Activated CD4-positive, alpha-beta T cell treated with anti-CD3 and anti-CD28 coated beads, Interleukin-2, amount 10 ng/mL, durations not matched to agents 24 days and 14 days (primary cell): ENCODE measurements at regions not wholly inside any gene's neighbourhood (a gene's known extent, or its start where the extent isn't known, plus 50 kb on each side); places are given as distances from the start of the nearest gene placed in this dataset.

Experiments
- DNase-seq: peaks from one replicate; pipeline ENCODE4 v3.0.0; 2022
- H3K27ac Mint-ChIP-seq: one replicate; pipeline ENCODE4 v1.8.0; 2022; ENCODE audit warnings: mild to moderate bottlenecking, mixed read lengths
- H3K27me3 Mint-ChIP-seq: one replicate; pipeline ENCODE4 v1.8.0; 2022; ENCODE audit warnings: mixed read lengths
- H3K36me3 Mint-ChIP-seq: one replicate; pipeline ENCODE4 v1.8.0; 2022; ENCODE audit warnings: low read depth, mild to moderate bottlenecking, mixed read lengths
- H3K4me1 Mint-ChIP-seq: one replicate; pipeline ENCODE4 v1.8.0; 2021; ENCODE audit warnings: mixed read lengths
- H3K4me3 Mint-ChIP-seq: one replicate; pipeline ENCODE4 v1.8.0; 2022; ENCODE audit warnings: mild to moderate bottlenecking, moderate library complexity, mixed read lengths
- H3K9me3 Mint-ChIP-seq: one replicate; pipeline ENCODE4 v1.8.0; 2021; ENCODE audit warnings: mixed read lengths
- intact Hi-C: fragments of 100-400 bp; cut with micrococcal nuclease; formaldehyde crosslinking; loops from one replicate; pipeline ENCODE4 v1.15.1; 2023

DNA sequence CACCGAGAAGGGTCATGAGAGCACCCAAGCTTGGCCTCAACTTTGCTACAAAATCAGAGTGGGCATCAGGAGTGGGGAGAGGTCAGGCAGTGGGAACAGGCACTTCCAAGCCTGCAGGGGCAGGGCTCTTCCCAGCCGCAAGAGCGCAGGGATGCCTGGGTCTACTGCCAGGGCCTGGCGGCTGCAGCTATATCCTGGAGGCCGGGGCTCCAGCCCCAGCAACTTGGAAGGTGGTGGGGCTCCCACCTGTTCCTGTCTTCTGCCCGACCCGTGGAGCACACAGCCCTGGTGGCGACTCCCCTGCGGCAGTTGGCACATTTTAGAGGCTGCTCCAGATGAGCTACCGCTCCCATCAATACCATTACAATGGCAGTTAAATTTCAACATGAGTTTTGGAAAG lies 607.0 kb downstream of the TRAM1L1 start:
- DNase-seq: no peak
- H3K4me3 Mint-ChIP-seq: no peak overlapping the region
- H3K27me3 Mint-ChIP-seq: no peaks in the 10 kb centered on the region
- intact Hi-C loops: no loop called here
- no peaks in the 10 kb centered on the region for H3K36me3 Mint-ChIP-seq
- H3K4me1 Mint-ChIP-seq: no peaks in the 10 kb centered on the region
- H3K9me3 Mint-ChIP-seq: no peaks in the 10 kb centered on the region
- no peak overlapping the region for H3K27ac Mint-ChIP-seq

GRCh38 chr4:116469582-116469981 lies 615.8 kb downstream of the TRAM1L1 start:
- Mint-ChIP-seq H3K27ac (no peak overlapping the region), H3K36me3 (no peaks in the 10 kb centered on the region), H3K4me1 (no peaks in the 10 kb centered on the region), H3K9me3 (no peaks in the 10 kb centered on the region), H3K27me3 (no peaks in the 10 kb centered on the region), H3K4me3 (no peak overlapping the region)
- DNase-seq: no peak
- intact Hi-C loops: no loop called here

- Mint-ChIP-seq H3K4me3 (no peak overlapping the region), H3K27me3 (no peaks in the 10 kb centered on the region), H3K36me3 (no peaks in the 10 kb centered on the region), H3K9me3 (no peaks in the 10 kb centered on the region), H3K27ac (no peak overlapping the region), H3K4me1 (no peaks in the 10 kb centered on the region)
- intact Hi-C loops: no loop called here
- no peak for DNase-seq
Observed at GRCh38 chr4:116453127-116453526, 632.2 kb downstream of the TRAM1L1 start.

DNA sequence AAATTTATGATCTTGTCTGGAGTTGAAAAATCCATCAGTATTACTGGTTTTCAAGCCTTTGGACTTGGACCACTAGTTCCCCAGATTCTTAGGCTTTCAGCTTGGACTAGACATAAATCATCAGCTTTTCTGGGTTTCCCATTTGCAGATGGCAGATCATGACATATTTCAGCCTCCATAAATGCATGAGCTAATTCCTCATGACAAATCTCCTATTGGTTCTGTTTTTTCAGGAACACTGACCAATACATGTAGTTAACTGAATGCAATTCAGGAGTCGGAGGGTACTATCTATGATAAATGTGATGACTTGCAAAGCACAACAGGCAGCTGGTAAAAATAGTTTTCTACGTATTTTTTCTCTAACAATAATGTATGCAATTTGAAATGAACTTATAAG lies 635.6 kb downstream of the TRAM1L1 start:
- intact Hi-C loops: no loop called here

GRCh38 chr4:116444117-116444516 lies 641.3 kb downstream of the TRAM1L1 start:
- H3K4me1 Mint-ChIP-seq: no peaks in the 10 kb centered on the region
- no peak for DNase-seq
- H3K36me3 Mint-ChIP-seq: no peaks in the 10 kb centered on the region
- intact Hi-C loops: no loop called here
- H3K27ac Mint-ChIP-seq: no peak overlapping the region
- no peaks in the 10 kb centered on the region for H3K27me3 Mint-ChIP-seq
- no peaks in the 10 kb centered on the region for H3K9me3 Mint-ChIP-seq
- no peak overlapping the region for H3K4me3 Mint-ChIP-seq

More for the DNA sequence above, 635.6 kb downstream of the TRAM1L1 start:
- DNase-seq: no peak
- Mint-ChIP-seq H3K27me3 (no peaks in the 10 kb centered on the region), H3K27ac (no peak overlapping the region), H3K36me3 (no peaks in the 10 kb centered on the region), H3K4me1 (no peaks in the 10 kb centered on the region), H3K4me3 (no peak overlapping the region), H3K9me3 (no peaks in the 10 kb centered on the region)

DNA sequence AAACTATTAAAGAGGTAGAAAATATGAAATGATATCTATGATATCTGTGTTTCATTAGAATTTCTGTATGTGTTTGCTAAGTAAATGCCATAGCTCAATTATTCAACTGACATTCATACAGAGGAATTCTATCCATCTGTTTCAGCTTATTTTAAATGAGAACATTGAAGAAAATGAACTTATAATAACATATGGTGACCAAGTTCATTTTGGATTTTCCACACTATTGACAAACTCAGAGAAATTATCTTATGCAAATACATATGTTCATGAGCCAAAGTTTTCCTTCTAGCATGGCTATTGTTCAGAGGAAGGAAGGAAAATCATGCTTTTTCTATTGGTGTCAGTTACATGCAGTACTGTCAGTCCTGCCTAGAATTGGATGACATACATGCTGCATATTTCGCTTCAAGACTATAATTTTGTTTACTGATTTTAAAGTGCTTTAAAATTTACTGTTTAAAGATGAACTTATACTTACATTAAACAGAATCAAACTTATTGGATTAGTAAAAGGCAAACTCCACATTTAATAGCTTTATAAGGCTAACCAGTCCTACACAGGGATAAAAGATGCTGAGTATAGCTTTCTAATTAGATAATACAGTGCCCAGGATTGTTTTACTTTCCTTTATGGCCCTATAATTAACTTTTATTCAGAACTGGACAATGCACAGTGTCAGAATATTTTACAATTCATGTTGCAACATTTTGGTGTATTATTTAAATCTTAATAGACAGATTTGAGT lies 646.2 kb downstream of the TRAM1L1 start:
- intact Hi-C loops: no loop called here
- H3K9me3 Mint-ChIP-seq: no peaks in the 10 kb centered on the region
- no peak for DNase-seq
- H3K27ac Mint-ChIP-seq: no peak overlapping the region
- no peaks in the 10 kb centered on the region for H3K27me3 Mint-ChIP-seq
- no peak overlapping the region for H3K4me3 Mint-ChIP-seq
- no peaks in the 10 kb centered on the region for H3K36me3 Mint-ChIP-seq
- H3K4me1 Mint-ChIP-seq: no peaks in the 10 kb centered on the region

DNA sequence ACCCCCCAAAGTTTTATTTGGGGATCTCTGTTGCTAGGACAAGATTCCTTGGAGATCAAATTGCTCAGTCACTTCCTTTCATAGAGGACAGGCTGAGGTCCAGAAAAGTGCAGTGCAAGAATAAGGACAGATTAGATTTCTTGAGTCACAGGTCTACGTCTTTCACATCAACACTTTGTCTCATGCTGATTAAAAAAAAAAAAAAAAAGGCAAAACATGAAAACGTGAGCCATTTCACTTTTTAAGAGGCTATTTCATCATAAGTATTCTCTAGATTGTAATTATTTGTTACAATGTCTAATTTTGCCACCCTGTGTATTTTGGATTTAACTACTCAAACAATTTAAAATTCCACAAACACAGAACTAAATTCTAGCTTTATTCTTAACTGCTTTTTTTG lies 647.0 kb downstream of the TRAM1L1 start:
- Mint-ChIP-seq H3K4me3 (no peak overlapping the region), H3K27ac (no peak overlapping the region), H3K27me3 (no peaks in the 10 kb centered on the region), H3K36me3 (no peaks in the 10 kb centered on the region), H3K9me3 (no peaks in the 10 kb centered on the region), H3K4me1 (no peaks in the 10 kb centered on the region)
- no peak for DNase-seq
- intact Hi-C loops: no loop called here

GRCh38 chr4:116427666-116428065 lies 657.7 kb downstream of the TRAM1L1 start:
- Mint-ChIP-seq H3K4me3 (no peak overlapping the region), H3K4me1 (no peaks in the 10 kb centered on the region), H3K27ac (no peak overlapping the region), H3K27me3 (no peaks in the 10 kb centered on the region), H3K36me3 (no peaks in the 10 kb centered on the region), H3K9me3 (peaks cover 11% of the 10 kb centered on the region)
- intact Hi-C loops: no loop called here
- DNase-seq: no peak

GRCh38 chr4:116413222-116413621 lies 672.2 kb downstream of the TRAM1L1 start:
- no peak for DNase-seq
- Mint-ChIP-seq H3K9me3 (peaks cover 7% of the 10 kb centered on the region), H3K4me3 (no peak overlapping the region), H3K27ac (no peak overlapping the region), H3K4me1 (no peaks in the 10 kb centered on the region), H3K36me3 (no peaks in the 10 kb centered on the region), H3K27me3 (no peaks in the 10 kb centered on the region)
- intact Hi-C loops: no loop called here

GRCh38 chr4:116401293-116401692 lies 684.1 kb downstream of the TRAM1L1 start:
- no peak for DNase-seq
- H3K4me1 Mint-ChIP-seq: no peaks in the 10 kb centered on the region
- H3K4me3 Mint-ChIP-seq: no peak overlapping the region
- no peaks in the 10 kb centered on the region for H3K27me3 Mint-ChIP-seq
- H3K9me3 Mint-ChIP-seq: no peaks in the 10 kb centered on the region
- intact Hi-C loops: no loop called here
- H3K36me3 Mint-ChIP-seq: no peaks in the 10 kb centered on the region
- H3K27ac Mint-ChIP-seq: no peak overlapping the region

DNA sequence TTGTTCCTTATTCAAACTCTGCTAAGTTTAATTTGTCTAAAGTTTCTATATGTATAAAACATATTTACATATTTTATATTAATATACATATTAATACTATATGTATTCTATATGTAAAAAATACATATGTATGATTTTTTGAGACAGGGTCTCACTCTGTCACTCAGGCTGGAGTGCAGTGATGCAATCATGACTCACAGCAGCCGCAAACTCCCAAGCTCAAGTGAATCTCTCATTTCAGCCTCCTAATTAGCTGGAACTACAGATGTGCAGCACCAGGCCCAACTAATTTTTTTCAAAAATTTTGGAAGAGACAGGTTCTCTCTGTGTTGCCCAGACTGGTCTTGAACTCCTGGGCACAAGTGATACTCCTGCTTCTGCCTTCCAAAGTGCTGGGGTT lies 684.9 kb downstream of the TRAM1L1 start:
- Mint-ChIP-seq H3K36me3 (no peaks in the 10 kb centered on the region), H3K9me3 (no peaks in the 10 kb centered on the region), H3K4me1 (no peaks in the 10 kb centered on the region), H3K4me3 (no peak overlapping the region), H3K27me3 (no peaks in the 10 kb centered on the region), H3K27ac (no peak overlapping the region)
- intact Hi-C loops: no loop called here
- DNase-seq: no peak

GRCh38 chr4:116397714-116398113 lies 687.7 kb downstream of the TRAM1L1 start:
- no peak for DNase-seq
- no peaks in the 10 kb centered on the region for H3K27me3 Mint-ChIP-seq
- no peak overlapping the region for H3K4me3 Mint-ChIP-seq
- no peaks in the 10 kb centered on the region for H3K36me3 Mint-ChIP-seq
- no peak overlapping the region for H3K27ac Mint-ChIP-seq
- H3K9me3 Mint-ChIP-seq: no peaks in the 10 kb centered on the region
- intact Hi-C loops: no loop called here
- no peaks in the 10 kb centered on the region for H3K4me1 Mint-ChIP-seq

- no peaks in the 10 kb centered on the region for H3K36me3 Mint-ChIP-seq
- H3K27me3 Mint-ChIP-seq: no peaks in the 10 kb centered on the region
- H3K4me3 Mint-ChIP-seq: no peak overlapping the region
Observed at GRCh38 chr4:116397291-116397690, 688.1 kb downstream of the TRAM1L1 start.

DNA sequence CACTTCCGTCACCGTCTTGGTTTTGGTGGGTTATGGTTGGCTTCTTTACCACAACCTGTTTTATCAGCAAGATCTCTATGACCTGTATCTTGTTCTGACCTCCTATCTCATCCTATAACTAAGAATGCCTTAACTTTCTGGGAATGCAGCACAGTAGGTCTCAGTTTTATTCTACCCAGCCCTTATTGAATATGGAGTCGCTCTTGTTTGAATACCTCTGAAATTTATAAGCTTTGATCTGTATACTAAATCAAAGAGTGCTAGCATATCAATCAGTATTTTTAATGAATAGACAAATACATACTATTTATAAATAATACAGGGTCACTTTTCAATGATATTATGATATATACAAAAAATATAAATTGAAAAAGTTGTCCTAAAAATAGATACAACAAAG lies 690.0 kb downstream of the TRAM1L1 start:
- no peak overlapping the region for H3K27ac Mint-ChIP-seq
- intact Hi-C loops: no loop called here
- H3K9me3 Mint-ChIP-seq: no peaks in the 10 kb centered on the region
- no peaks in the 10 kb centered on the region for H3K27me3 Mint-ChIP-seq
- no peaks in the 10 kb centered on the region for H3K36me3 Mint-ChIP-seq
- no peak for DNase-seq
- H3K4me1 Mint-ChIP-seq: no peaks in the 10 kb centered on the region
- no peak overlapping the region for H3K4me3 Mint-ChIP-seq

More at GRCh38 chr4:116397291-116397690, 688.1 kb downstream of the TRAM1L1 start:
- H3K27ac Mint-ChIP-seq: no peak overlapping the region
- no peak for DNase-seq
- intact Hi-C loops: no loop called here
- H3K9me3 Mint-ChIP-seq: no peaks in the 10 kb centered on the region
- no peaks in the 10 kb centered on the region for H3K4me1 Mint-ChIP-seq

GRCh38 chr4:116391020-116391419 lies 694.4 kb downstream of the TRAM1L1 start:
- Mint-ChIP-seq H3K36me3 (no peaks in the 10 kb centered on the region), H3K4me1 (no peaks in the 10 kb centered on the region), H3K4me3 (no peak overlapping the region), H3K27ac (no peak overlapping the region), H3K9me3 (no peaks in the 10 kb centered on the region), H3K27me3 (no peaks in the 10 kb centered on the region)
- intact Hi-C loops: no loop called here
- no peak for DNase-seq
